Astrocyte (in vitro differentiated cells and primary cell): ENCODE measurements at regions not wholly inside any gene's neighbourhood (a gene's known extent, or its start where the extent isn't known, plus 50 kb on each side); places are given as distances from the start of the nearest gene placed in this dataset.

Experiments
- DNase-seq: peaks from one replicate; pipeline ENCODE4 v3.0.0-alpha.2; 2010; ENCODE audit warnings: low read depth
- FAIRE-seq: peaks from 2 replicates; lab custom pipeline; 2011; peaks lifted over from hg19 to GRCh38; lab: Jason Lieb, UNC
- H2AFZ ChIP-seq: 2 replicates; pipeline ENCODE4 v1.6.0; 2012; ENCODE audit warnings: low read depth, low read length, inconsistent platforms
- H3K27ac ChIP-seq: 2 replicates; pipeline ENCODE4 v1.5.1; 2011; ENCODE audit warnings: low read depth, low read length, inconsistent platforms
- H3K27me3 ChIP-seq: 2 replicates; pipeline ENCODE4 v1.6.0; 2011; ENCODE audit warnings: low read length, inconsistent platforms; ENCODE audit not compliant: insufficient read depth
- H3K36me3 ChIP-seq: 2 replicates; pipeline ENCODE4 v1.5.1; 2011; ENCODE audit warnings: low read length, inconsistent platforms; ENCODE audit not compliant: insufficient read depth
- H3K4me1 ChIP-seq: 2 replicates; pipeline ENCODE4 v1.5.1; 2011; ENCODE audit warnings: low read length, inconsistent platforms; ENCODE audit not compliant: insufficient read depth
- H3K4me2 ChIP-seq: 2 replicates; pipeline ENCODE4 v1.6.0; 2012; ENCODE audit warnings: low read length, inconsistent platforms
- H3K4me3 ChIP-seq: 2 replicates; pipeline ENCODE4 v1.5.1; 2011; ENCODE audit warnings: low read depth, mild to moderate bottlenecking, low read length, inconsistent platforms; ENCODE audit not compliant: insufficient read depth
- H3K79me2 ChIP-seq: 2 replicates; pipeline ENCODE4 v1.6.0; 2012; ENCODE audit warnings: mild to moderate bottlenecking, low read length, inconsistent platforms; ENCODE audit not compliant: insufficient read depth
- H3K9ac ChIP-seq: 2 replicates; pipeline ENCODE4 v1.6.0; 2012; ENCODE audit warnings: mild to moderate bottlenecking, low read length, inconsistent platforms
- H3K9me3 ChIP-seq: 2 replicates; pipeline ENCODE4 v1.5.1; 2012; ENCODE audit warnings: low read depth, mild to moderate bottlenecking, low read length, inconsistent platforms; ENCODE audit not compliant: insufficient read depth
- H4K20me1 ChIP-seq: 2 replicates; pipeline ENCODE4 v1.6.0; 2012; ENCODE audit warnings: low read length, inconsistent platforms; ENCODE audit not compliant: insufficient read depth
- H3K27ac Mint-ChIP-seq: one replicate; pipeline ENCODE4 v1.8.0; 2021; ENCODE audit warnings: mild to moderate bottlenecking, mixed read lengths; ENCODE audit not compliant: unreplicated experiment
- H3K27me3 Mint-ChIP-seq: one replicate; pipeline ENCODE4 v1.8.0; 2021; ENCODE audit warnings: low read depth, mixed read lengths; ENCODE audit not compliant: unreplicated experiment
- H3K36me3 Mint-ChIP-seq: one replicate; pipeline ENCODE4 v1.8.0; 2021; ENCODE audit warnings: low read depth, mixed read lengths; ENCODE audit not compliant: unreplicated experiment
- H3K4me1 Mint-ChIP-seq: one replicate; pipeline ENCODE4 v1.8.0; 2021; ENCODE audit warnings: low read depth, mixed read lengths; ENCODE audit not compliant: unreplicated experiment
- H3K4me3 Mint-ChIP-seq: one replicate; pipeline ENCODE4 v1.8.0; 2021; ENCODE audit warnings: mild to moderate bottlenecking, moderate library complexity, mixed read lengths; ENCODE audit not compliant: unreplicated experiment
- H3K9me3 Mint-ChIP-seq: one replicate; pipeline ENCODE4 v1.8.0; 2021; ENCODE audit warnings: mild to moderate bottlenecking, mixed read lengths; ENCODE audit not compliant: unreplicated experiment
- CTCF ChIP-seq: IDR thresholded peaks from 2 replicates; pipeline ENCODE4 v1.5.1; 2011; ENCODE audit warnings: low read depth, mild to moderate bottlenecking, inconsistent platforms, low read length, moderate library complexity; ENCODE audit not compliant: insufficient read depth
- EZH2 ChIP-seq: IDR thresholded peaks from 2 replicates; pipeline ENCODE4 v1.6.1; 2012; ENCODE audit warnings: mild to moderate bottlenecking, low read length, inconsistent platforms; ENCODE audit not compliant: insufficient read depth

GRCh38 chr10:57018452-57018851 lies 657.4 kb upstream of the ZWINT start:
- Histone ChIP-seq H2AFZ (no peak overlapping the region), H3K27me3 (no peaks in the 10 kb centered on the region), H3K4me3 (no peak overlapping the region), H4K20me1 (no peaks in the 10 kb centered on the region), H3K4me2 (no peak overlapping the region), H3K36me3 (no peaks in the 10 kb centered on the region), H3K4me1 (no peaks in the 10 kb centered on the region), H3K9me3 (peaks cover 5% of the 10 kb centered on the region), H3K9ac (no peak overlapping the region), H3K79me2 (no peaks in the 10 kb centered on the region), H3K27ac (no peak overlapping the region)
- DNase-seq, result no peak
- no peak overlapping the region for H3K27ac Mint-ChIP-seq
- H3K27me3 Mint-ChIP-seq, result peaks cover 9% of the 10 kb centered on the region
- no peaks in the 10 kb centered on the region for H3K36me3 Mint-ChIP-seq
- H3K4me3 Mint-ChIP-seq, result no peak overlapping the region
- no peak for TF ChIP-seq EZH2
- H3K9me3 Mint-ChIP-seq, result no peaks in the 10 kb centered on the region
- H3K4me1 Mint-ChIP-seq, result no peaks in the 10 kb centered on the region
- no peak for FAIRE-seq

GRCh38 chr10:57017356-57018037 lies 656.4 kb upstream of the ZWINT start:
- TF ChIP-seq EZH2 (no peak), CTCF (no peak)
- H3K27ac Mint-ChIP-seq, result no peak overlapping the region
- FAIRE-seq (no peak), DNase-seq (no peak)
- no peaks in the 10 kb centered on the region for H3K79me2 ChIP-seq
- no peak overlapping the region for H3K27ac ChIP-seq
- H3K4me3 Mint-ChIP-seq, result no peak overlapping the region
- peaks cover 5% of the 10 kb centered on the region for H3K9me3 ChIP-seq
- peaks cover 9% of the 10 kb centered on the region for H3K27me3 Mint-ChIP-seq
- H3K27me3 ChIP-seq, result no peaks in the 10 kb centered on the region
- H3K36me3 Mint-ChIP-seq, result no peaks in the 10 kb centered on the region
- no peak overlapping the region for H2AFZ ChIP-seq
- no peak overlapping the region for H3K4me2 ChIP-seq
- H3K4me3 ChIP-seq, result no peak overlapping the region
- H3K36me3 ChIP-seq, result no peaks in the 10 kb centered on the region
- no peaks in the 10 kb centered on the region for H3K4me1 Mint-ChIP-seq
- no peaks in the 10 kb centered on the region for H3K4me1 ChIP-seq
- no peaks in the 10 kb centered on the region for H3K9me3 Mint-ChIP-seq
- H3K9ac ChIP-seq, result no peak overlapping the region
- no peaks in the 10 kb centered on the region for H4K20me1 ChIP-seq

DNA sequence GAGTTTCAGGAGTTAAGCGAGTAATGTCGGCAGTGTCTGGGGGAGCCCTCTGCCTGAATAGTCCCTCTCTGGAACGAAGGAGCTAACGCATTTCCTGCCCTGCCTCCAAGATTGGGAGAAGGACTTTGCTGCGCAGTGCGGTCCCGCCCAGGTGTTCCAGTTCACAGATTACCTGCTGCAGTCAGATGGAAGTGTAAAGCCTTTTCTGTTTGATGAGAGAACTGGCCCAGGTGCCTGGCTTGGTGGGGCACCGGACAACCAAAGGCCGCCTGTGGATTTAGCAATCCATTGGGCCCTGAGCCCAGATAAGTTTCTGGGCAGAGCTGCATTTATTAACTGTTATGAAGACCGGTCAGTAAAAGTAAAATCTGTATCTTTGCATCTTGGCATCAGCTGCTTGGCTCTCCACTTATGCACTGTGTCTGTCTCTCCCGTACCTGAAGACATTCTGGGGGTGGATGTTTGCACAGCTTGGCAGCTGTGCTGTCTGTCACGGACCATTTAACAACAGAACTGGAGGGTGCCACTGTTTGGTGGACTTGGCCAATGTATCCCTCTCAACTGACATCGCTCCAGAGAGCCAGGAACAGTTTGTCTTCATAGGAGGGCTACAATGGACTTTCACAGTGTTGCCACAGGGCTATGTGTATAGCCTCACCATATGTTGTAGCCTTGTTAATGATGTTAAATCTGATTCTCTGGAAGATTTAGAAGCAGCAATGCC lies 654.7 kb upstream of the ZWINT start:
- Mint-ChIP-seq H3K4me1 (no peaks in the 10 kb centered on the region), H3K27me3 (peaks cover 9% of the 10 kb centered on the region)
- no peak for FAIRE-seq

More for the DNA sequence above, 654.7 kb upstream of the ZWINT start:
- no peaks in the 10 kb centered on the region for H3K36me3 ChIP-seq
- no peak overlapping the region for H3K27ac ChIP-seq
- no peak for DNase-seq
- TF ChIP-seq CTCF (no peak), EZH2 (no peak)
- H3K9me3 Mint-ChIP-seq, result no peaks in the 10 kb centered on the region
- H3K27ac Mint-ChIP-seq, result no peak overlapping the region
- H3K4me2 ChIP-seq, result no peak overlapping the region
- no peaks in the 10 kb centered on the region for H3K36me3 Mint-ChIP-seq
- no peaks in the 10 kb centered on the region for H3K79me2 ChIP-seq
- no peak overlapping the region for H2AFZ ChIP-seq
- peaks cover 5% of the 10 kb centered on the region for H3K9me3 ChIP-seq
- H3K27me3 ChIP-seq, result no peaks in the 10 kb centered on the region
- no peaks in the 10 kb centered on the region for H4K20me1 ChIP-seq
- no peak overlapping the region for H3K9ac ChIP-seq
- no peaks in the 10 kb centered on the region for H3K4me1 ChIP-seq
- no peak overlapping the region for H3K4me3 ChIP-seq
- H3K4me3 Mint-ChIP-seq, result no peak overlapping the region
